ENCODE measurements at regions not wholly inside any gene's neighbourhood (a gene's known extent, or its start where the extent isn't known, plus 50 kb on each side); places are given as distances from the start of the nearest gene placed in this dataset.

GRCh38 chr15:97129674-97130073 is 799.2 kb downstream of the NR2F2 start:
- 61 to 80% (median 65%) methylated on average over 4 of the region's 4 CpGs for WGBS, 4 donors
- Histone ChIP-seq H3K9me3 (replicated peaks in 1 of 3) (peaks cover 0 to 8% (median 0%) of the 10 kb centered on the region in 3 donors), H3K27me3 (no peaks in the 10 kb centered on the region), H3K27ac (no peak overlapping the region), H3K4me1 (replicated peaks in 1 of 2) (no peaks in the 10 kb centered on the region), H3K36me3 (replicated peaks in 1 of 2) (no peaks in the 10 kb centered on the region), H3K4me3 (no peak overlapping the region)
- no peak for TF ChIP-seq POLR2A (IDR thresholded peaks at IDR 0.05)
- TF ChIP-seq CTCF (IDR thresholded peaks at IDR 0.05) = no peak
- intact Hi-C loops (cut with DNase I) = no loop called here
- DNase-seq = no peak

GRCh38 chr15:97140216-97140615 is 809.7 kb downstream of the NR2F2 start:
- H3K36me3 ChIP-seq (replicated peaks in 1 of 2) = no peaks in the 10 kb centered on the region
- WGBS, 4 donors = 75 to 81% (median 79%) methylated on average over 4 of the region's 4 CpGs
- intact Hi-C loops (cut with DNase I) = no loop called here

GRCh38 chr15:97141360-97141759 is 810.9 kb downstream of the NR2F2 start:
- no peak overlapping the region for H3K4me3 ChIP-seq
- TF ChIP-seq POLR2A (IDR thresholded peaks at IDR 0.05) = no peak
- no peak for TF ChIP-seq CTCF (IDR thresholded peaks at IDR 0.05)
- no peak overlapping the region for H3K27ac ChIP-seq
- no peaks in the 10 kb centered on the region for H3K9me3 ChIP-seq (replicated peaks in 1 of 3)
- intact Hi-C loops (cut with DNase I) = no loop called here
- DNase-seq = no peak
- peaks cover 0 to 5% of the 10 kb centered on the region in 2 donors for H3K4me1 ChIP-seq (replicated peaks in 1 of 2)
- H3K36me3 ChIP-seq (replicated peaks in 1 of 2) = no peaks in the 10 kb centered on the region
- no peaks in the 10 kb centered on the region for H3K27me3 ChIP-seq
- 42 to 54% (median 49%) methylated on average over 1 of the region's 1 CpG for WGBS, 4 donors

More at GRCh38 chr15:97140216-97140615, 809.7 kb downstream of the NR2F2 start:
- no peak for TF ChIP-seq CTCF (IDR thresholded peaks at IDR 0.05)
- no peak for TF ChIP-seq POLR2A (IDR thresholded peaks at IDR 0.05)
- Histone ChIP-seq H3K27me3 (no peaks in the 10 kb centered on the region), H3K4me1 (replicated peaks in 1 of 2) (peaks cover 0 to 5% of the 10 kb centered on the region in 2 donors), H3K27ac (no peak overlapping the region), H3K9me3 (replicated peaks in 1 of 3) (no peaks in the 10 kb centered on the region), H3K4me3 (no peak overlapping the region)
- no peak for DNase-seq

- intact Hi-C loops (cut with DNase I) = no loop called here
- Histone ChIP-seq H3K9me3 (replicated peaks in 1 of 3) (no peaks in the 10 kb centered on the region), H3K4me3 (no peak overlapping the region), H3K36me3 (replicated peaks in 1 of 2) (no peaks in the 10 kb centered on the region), H3K4me1 (replicated peaks in 1 of 2) (peaks cover 0 to 5% of the 10 kb centered on the region in 2 donors), H3K27ac (no peak overlapping the region), H3K27me3 (no peaks in the 10 kb centered on the region)
- TF ChIP-seq CTCF (IDR thresholded peaks at IDR 0.05) (no peak), POLR2A (IDR thresholded peaks at IDR 0.05) (no peak)
- 44 to 48% (median 45%) methylated on average over 2 of the region's 2 CpGs for WGBS, 4 donors
- DNase-seq = no peak
Measured at GRCh38 chr15:97141871-97142270, 811.4 kb downstream of the NR2F2 start.
